Activated B cell treated with CpG ODN at 0.5 μM for 24 hours (primary cell): ENCODE measurements at regions not wholly inside any gene's neighbourhood (a gene's known extent, or its start where the extent isn't known, plus 50 kb on each side); places are given as distances from the start of the nearest gene placed in this dataset.

Experiments
- ATAC-seq: fragments of 200-7000 bp; cut with Tn5 transposase; one replicate; pipeline ENCODE4 v1.10.0; 2021; ENCODE audit warnings: low read depth, mild to moderate bottlenecking, moderate library complexity
- CTCF ChIA-PET: fragments of 350-600 bp; sonication (Branson Sonifier 250); formaldehyde crosslinking; loops from one replicate; lab custom pipeline; 2021; ENCODE audit warnings: antibody characterized with exemption; lab: Charles Lee
- POLR2A ChIA-PET: fragments of 350-600 bp; sonication (Branson Sonifier 250); formaldehyde crosslinking; loops from one replicate; lab custom pipeline; 2021; ENCODE audit warnings: antibody characterized with exemption; lab: Charles Lee
- DNase-seq: peaks from one replicate; pipeline ENCODE4 v3.0.0; 2022
- H3K27ac Mint-ChIP-seq: one replicate; pipeline ENCODE4 v1.8.0; 2020; ENCODE audit warnings: mixed read lengths
- H3K27me3 Mint-ChIP-seq: one replicate; pipeline ENCODE4 v1.8.0; 2021; ENCODE audit warnings: mixed read lengths
- H3K36me3 Mint-ChIP-seq: one replicate; pipeline ENCODE4 v1.8.0; 2021; ENCODE audit warnings: low read depth, mixed read lengths
- H3K4me1 Mint-ChIP-seq: one replicate; pipeline ENCODE4 v1.8.0; 2021; ENCODE audit warnings: mixed read lengths
- H3K4me3 Mint-ChIP-seq: one replicate; pipeline ENCODE4 v1.8.0; 2020; ENCODE audit warnings: mild to moderate bottlenecking, mixed read lengths
- H3K9me3 Mint-ChIP-seq: one replicate; pipeline ENCODE4 v1.8.0; 2020; ENCODE audit warnings: mixed read lengths
- CTCF ChIP-seq: fragments of 200-600 bp; IDR thresholded peaks from one replicate; pipeline ENCODE4 v1.8.0; 2022; ENCODE audit warnings: antibody characterized with exemption, mild to moderate bottlenecking
- intact Hi-C: fragments of 100-400 bp; cut with micrococcal nuclease; formaldehyde crosslinking; loops from one replicate; pipeline ENCODE4 v1.15.1; 2024

DNA sequence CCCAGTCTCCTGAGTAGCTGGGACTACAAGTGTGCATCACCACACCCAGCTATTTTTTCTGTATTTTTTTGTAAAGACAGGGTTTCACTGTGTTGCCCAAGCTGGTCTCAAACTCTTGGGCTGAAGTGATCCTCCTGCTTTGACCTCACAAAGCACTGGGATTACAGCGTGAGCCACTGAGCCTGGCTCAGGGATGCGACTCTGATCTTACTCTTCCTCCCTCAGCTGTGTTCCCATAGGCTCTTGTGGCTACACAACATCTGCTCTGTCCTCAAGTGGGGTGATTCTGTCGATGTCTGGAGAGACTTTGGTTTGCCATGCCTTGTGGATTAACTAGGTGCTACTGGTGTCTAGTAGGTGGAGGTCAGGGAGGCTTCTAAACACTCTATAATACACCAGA lies 127.0 kb upstream of the SERPIND1 start:
- no peak for TF ChIP-seq CTCF
- ChIA-PET POLR2A (no interaction called here), CTCF (no interaction called here)
- Mint-ChIP-seq H3K4me3 (no peak overlapping the region), H3K9me3 (no peaks in the 10 kb centered on the region), H3K36me3 (no peaks in the 10 kb centered on the region), H3K27ac (no peak overlapping the region), H3K27me3 (peaks cover 2% of the 10 kb centered on the region), H3K4me1 (no peaks in the 10 kb centered on the region)
- no peak for DNase-seq
- ATAC-seq, result no peak
- intact Hi-C loops, result no loop called here

- Mint-ChIP-seq H3K4me1 (no peaks in the 10 kb centered on the region), H3K4me3 (no peak overlapping the region), H3K27me3 (peaks cover 2% of the 10 kb centered on the region), H3K27ac (no peak overlapping the region), H3K9me3 (no peaks in the 10 kb centered on the region), H3K36me3 (no peaks in the 10 kb centered on the region)
- POLR2A ChIA-PET, result no interaction called here
- TF ChIP-seq CTCF, result no peak
- ATAC-seq (no peak), DNase-seq (no peak)
- CTCF ChIA-PET, result no interaction called here
- intact Hi-C loops, result no loop called here
These were observed 126.2 kb upstream of the SERPIND1 start for GRCh38 chr22:20647586-20648305.

GRCh38 chr22:20648306-20648903 lies 125.5 kb upstream of the SERPIND1 start:
- Mint-ChIP-seq H3K9me3 (no peaks in the 10 kb centered on the region), H3K27me3 (peaks cover 2% of the 10 kb centered on the region), H3K4me1 (no peaks in the 10 kb centered on the region), H3K27ac (no peak overlapping the region), H3K4me3 (no peak overlapping the region), H3K36me3 (no peaks in the 10 kb centered on the region)
- POLR2A ChIA-PET, result no interaction called here
- no peak for ATAC-seq
- DNase-seq, result no peak
- TF ChIP-seq CTCF, result no peak
- CTCF ChIA-PET, result no interaction called here
- intact Hi-C loops, result no loop called here

DNA sequence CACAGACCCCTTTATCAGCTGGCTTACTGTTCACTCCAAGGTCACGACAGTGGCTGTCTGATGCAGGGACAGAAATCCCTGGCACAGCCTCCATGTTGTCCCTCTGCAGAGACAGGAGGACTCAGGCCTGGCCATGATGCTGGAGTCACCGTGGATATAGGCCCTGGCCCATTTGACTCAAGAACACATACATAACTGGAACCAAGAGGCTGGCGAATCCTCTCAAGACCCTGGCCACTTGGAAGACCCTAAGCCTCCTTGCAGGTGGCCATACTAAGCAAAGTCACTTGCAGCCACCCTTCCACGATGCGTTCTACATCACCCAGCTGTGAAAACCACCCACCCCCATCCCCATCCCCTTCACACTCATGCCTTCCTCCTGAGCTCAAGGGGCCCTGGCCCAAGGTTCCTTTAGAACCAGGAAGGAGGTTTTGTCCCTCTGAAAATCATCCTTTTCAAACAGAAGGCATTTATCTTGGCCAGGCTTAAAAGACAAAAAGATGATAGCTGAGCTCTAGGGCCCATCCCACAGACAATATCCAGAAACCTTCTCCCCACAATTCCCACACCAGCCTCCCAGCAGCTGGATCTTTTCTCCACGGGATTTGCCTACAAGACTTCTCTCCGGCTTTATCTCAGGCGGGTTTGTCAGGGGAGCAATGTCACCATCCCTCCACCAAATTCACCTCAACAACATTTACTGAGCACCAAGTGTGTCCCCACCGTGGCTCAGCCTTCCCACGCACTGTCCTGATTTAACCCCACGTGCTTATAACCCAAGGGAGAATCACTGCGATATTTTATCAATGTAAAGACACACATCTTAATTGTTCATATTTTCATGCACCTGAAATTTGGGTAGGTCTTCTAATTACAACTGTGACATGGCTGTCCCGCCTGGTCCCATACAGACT lies 123.4 kb upstream of the SERPIND1 start:
- POLR2A ChIA-PET, result no interaction called here
- H3K9me3 Mint-ChIP-seq, result no peaks in the 10 kb centered on the region

More for the DNA sequence above, 123.4 kb upstream of the SERPIND1 start:
- intact Hi-C loops, result no loop called here
- Mint-ChIP-seq H3K27me3 (no peaks in the 10 kb centered on the region), H3K36me3 (no peaks in the 10 kb centered on the region), H3K27ac (no peak overlapping the region), H3K4me3 (no peak overlapping the region), H3K4me1 (no peaks in the 10 kb centered on the region)
- no peak for DNase-seq
- TF ChIP-seq CTCF, result no peak
- CTCF ChIA-PET, result no interaction called here
- ATAC-seq, result no peak
